Nephron progenitor cell (in vitro differentiated cells): ENCODE measurements at regions not wholly inside any gene's neighbourhood (a gene's known extent, or its start where the extent isn't known, plus 50 kb on each side); places are given as distances from the start of the nearest gene placed in this dataset.
"Not testable (repeated sequence)": the region's sequence is repeated elsewhere in the genome, so short reads cannot be mapped to it uniquely, and the experiment has no call there.

ENCODE experiments used
- DNase-seq: peaks from one replicate; pipeline ENCODE4 v3.0.0; 2021
- H3K27ac Mint-ChIP-seq: 2 replicates; pipeline ENCODE4 v1.8.0; 2021; ENCODE audit warnings: mild to moderate bottlenecking, moderate library complexity, mixed read lengths
- H3K27me3 Mint-ChIP-seq: 2 replicates; pipeline ENCODE4 v1.8.0; 2021; ENCODE audit warnings: mild to moderate bottlenecking, low read depth, mixed read lengths; ENCODE audit not compliant: poor library complexity
- H3K36me3 Mint-ChIP-seq: 2 replicates; pipeline ENCODE4 v1.8.0; 2021; ENCODE audit warnings: low read depth, mixed read lengths
- H3K4me1 Mint-ChIP-seq: 2 replicates; pipeline ENCODE4 v1.8.0; 2021; ENCODE audit warnings: mixed read lengths
- H3K4me3 Mint-ChIP-seq: 2 replicates; pipeline ENCODE4 v1.8.0; 2021; ENCODE audit warnings: mild to moderate bottlenecking, moderate library complexity, mixed read lengths
- H3K9me3 Mint-ChIP-seq: 2 replicates; pipeline ENCODE4 v1.8.0; 2021; ENCODE audit warnings: mild to moderate bottlenecking, moderate library complexity, mixed read lengths
- TF ChIP-seq, protein P1 (sequence below): fragments of 200-600 bp; sonication (generic); IDR thresholded peaks from 2 replicates; pipeline ENCODE4 v1.5.0; 2021; ENCODE audit warnings: antibody characterized with exemption

DNA sequence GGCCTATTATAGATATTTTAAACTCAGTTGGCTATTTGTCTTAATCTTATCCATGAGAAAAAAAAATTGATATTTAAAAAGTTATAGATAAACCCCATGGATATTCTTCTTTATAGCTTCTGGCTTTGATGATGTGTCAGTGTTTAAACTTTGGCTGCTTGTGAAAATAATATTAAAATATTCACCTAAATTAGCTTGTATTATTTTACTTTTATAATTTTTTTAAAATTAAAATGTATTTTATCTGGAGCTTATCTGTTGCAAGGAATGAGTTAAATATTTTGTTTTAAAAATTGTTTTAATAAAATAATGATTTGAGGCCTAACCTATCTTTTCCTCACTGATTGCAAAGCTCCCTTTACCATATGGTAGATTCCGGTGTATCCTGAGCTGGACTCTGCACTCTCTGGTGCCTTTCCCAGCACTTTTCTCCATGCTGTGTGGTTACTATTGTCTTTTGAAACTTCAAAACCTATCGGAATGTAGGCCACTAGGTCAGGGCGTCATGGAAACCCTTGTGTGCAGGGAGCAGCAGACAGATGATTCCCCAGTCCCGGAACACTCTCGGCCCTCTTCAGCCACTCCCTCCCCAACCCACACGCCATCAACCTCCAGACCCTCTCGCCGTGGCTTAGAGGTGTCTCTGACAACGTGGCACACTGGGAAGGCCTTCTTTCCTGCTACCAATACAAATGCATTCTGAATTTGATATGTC, 252.3 kb upstream of the ATP10A start:
- Mint-ChIP-seq H3K27me3 (peaks cover 6% of the 10 kb centered on the region), H3K9me3 (peaks cover 29% of the 10 kb centered on the region), H3K4me3 (peak overlapping the region; percentile 23), H3K4me1 (peaks cover 23% of the 10 kb centered on the region), H3K27ac (peak overlapping the region; percentile 69), H3K36me3 (no peaks in the 10 kb centered on the region)
- peak; percentile 7 for DNase-seq
- TF ChIP-seq, protein P1, sequence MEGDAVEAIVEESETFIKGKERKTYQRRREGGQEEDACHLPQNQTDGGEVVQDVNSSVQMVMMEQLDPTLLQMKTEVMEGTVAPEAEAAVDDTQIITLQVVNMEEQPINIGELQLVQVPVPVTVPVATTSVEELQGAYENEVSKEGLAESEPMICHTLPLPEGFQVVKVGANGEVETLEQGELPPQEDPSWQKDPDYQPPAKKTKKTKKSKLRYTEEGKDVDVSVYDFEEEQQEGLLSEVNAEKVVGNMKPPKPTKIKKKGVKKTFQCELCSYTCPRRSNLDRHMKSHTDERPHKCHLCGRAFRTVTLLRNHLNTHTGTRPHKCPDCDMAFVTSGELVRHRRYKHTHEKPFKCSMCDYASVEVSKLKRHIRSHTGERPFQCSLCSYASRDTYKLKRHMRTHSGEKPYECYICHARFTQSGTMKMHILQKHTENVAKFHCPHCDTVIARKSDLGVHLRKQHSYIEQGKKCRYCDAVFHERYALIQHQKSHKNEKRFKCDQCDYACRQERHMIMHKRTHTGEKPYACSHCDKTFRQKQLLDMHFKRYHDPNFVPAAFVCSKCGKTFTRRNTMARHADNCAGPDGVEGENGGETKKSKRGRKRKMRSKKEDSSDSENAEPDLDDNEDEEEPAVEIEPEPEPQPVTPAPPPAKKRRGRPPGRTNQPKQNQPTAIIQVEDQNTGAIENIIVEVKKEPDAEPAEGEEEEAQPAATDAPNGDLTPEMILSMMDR: no peak

GRCh38 chr15:26114128-26114527, 251.0 kb upstream of the ATP10A start:
- H3K27ac Mint-ChIP-seq, DNase-seq, H3K4me3 Mint-ChIP-seq, H3K36me3 Mint-ChIP-seq, H3K27me3 Mint-ChIP-seq: not testable (repeated sequence)
- Mint-ChIP-seq H3K4me1 (peaks cover 23% of the 10 kb centered on the region), H3K9me3 (peaks cover 22% of the 10 kb centered on the region)

DNA sequence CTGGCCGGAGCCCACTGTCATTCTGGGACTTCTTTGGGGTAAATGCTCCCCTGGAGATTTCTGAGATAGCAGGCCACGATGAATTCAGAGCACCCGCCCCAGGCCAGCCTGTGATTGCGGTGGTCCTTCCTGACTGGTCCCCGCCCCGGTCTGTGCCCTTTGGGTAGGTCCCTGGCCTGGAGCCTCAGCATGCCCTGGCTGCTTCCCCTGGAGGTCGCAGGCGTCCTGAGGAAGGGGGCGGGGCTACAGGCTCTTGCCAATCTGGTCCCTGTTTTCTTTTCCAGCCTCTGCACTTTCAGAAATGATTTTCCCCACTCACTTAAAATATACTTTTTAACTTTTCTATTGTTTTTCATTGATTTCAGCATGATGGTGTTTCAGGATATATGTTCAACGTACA, 250.2 kb upstream of the ATP10A start:
- DNase-seq: no peak
- Mint-ChIP-seq H3K36me3 (no peaks in the 10 kb centered on the region), H3K27me3 (peaks cover 6% of the 10 kb centered on the region), H3K9me3 (peaks cover 16% of the 10 kb centered on the region), H3K27ac (no peak overlapping the region), H3K4me3 (no peak overlapping the region), H3K4me1 (peaks cover 17% of the 10 kb centered on the region)
- TF ChIP-seq, protein P1: no peak

- TF ChIP-seq, protein P1: no peak
- no peaks in the 10 kb centered on the region for H3K36me3 Mint-ChIP-seq
- H3K4me3 Mint-ChIP-seq: no peak overlapping the region
- H3K27ac Mint-ChIP-seq: no peak overlapping the region
- peaks cover 33% of the 10 kb centered on the region for H3K9me3 Mint-ChIP-seq
- peaks cover 4% of the 10 kb centered on the region for H3K4me1 Mint-ChIP-seq
- DNase-seq: no peak
- H3K27me3 Mint-ChIP-seq: peaks cover 4% of the 10 kb centered on the region
These were observed 246.1 kb upstream of the ATP10A start for GRCh38 chr15:26109203-26109602.

DNA sequence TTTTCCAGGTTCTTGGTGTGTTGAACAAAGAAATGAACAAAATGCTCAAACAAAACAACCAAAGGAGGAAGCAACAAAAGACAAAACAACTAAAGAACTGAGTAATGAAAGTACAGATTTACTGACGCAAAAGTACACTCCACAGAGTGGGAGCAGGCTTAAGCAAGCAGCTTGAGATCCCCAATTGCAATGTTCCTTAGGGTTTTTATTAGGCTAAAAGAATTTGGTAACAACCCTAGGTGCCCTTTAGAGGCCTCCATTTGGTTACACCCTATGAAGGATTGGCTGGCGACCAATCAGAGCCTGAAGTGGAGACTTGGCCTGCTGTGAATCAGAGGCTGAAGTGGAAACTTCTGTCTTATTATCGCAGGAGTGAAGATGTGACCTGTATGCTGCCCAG, 243.4 kb upstream of the ATP10A start:
- Mint-ChIP-seq H3K36me3 (no peaks in the 10 kb centered on the region), H3K4me1 (peaks cover 7% of the 10 kb centered on the region), H3K4me3 (no peak overlapping the region), H3K27me3 (peaks cover 9% of the 10 kb centered on the region), H3K9me3 (peaks cover 36% of the 10 kb centered on the region), H3K27ac (no peak overlapping the region)
- TF ChIP-seq, protein P1: no peak
- DNase-seq: no peak

DNA sequence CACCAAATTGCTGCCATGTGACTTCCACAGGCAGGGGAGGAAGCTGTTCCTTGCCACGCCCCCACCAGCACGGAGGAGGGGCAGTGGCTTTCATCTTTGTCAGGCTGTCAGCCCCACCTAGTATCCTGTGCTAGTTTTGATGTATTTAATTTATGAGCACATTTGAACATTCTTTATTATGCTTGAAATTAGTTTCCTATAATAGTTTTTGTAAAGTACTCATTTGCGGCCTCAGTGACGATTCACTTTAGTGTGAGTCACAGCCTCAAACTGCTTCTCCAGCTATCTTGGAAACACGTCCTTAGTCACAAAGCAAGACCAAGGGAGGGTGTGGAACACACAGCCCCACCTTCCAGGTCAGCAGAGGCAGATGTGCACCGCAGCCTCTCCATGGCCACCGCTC, 239.9 kb upstream of the ATP10A start:
- H3K4me1 Mint-ChIP-seq: peaks cover 6% of the 10 kb centered on the region
- H3K36me3 Mint-ChIP-seq: no peaks in the 10 kb centered on the region
- peaks cover 6% of the 10 kb centered on the region for H3K27me3 Mint-ChIP-seq
- no peak overlapping the region for H3K4me3 Mint-ChIP-seq
- DNase-seq: no peak
- H3K27ac Mint-ChIP-seq: no peak overlapping the region
- TF ChIP-seq, protein P1: no peak
- peaks cover 36% of the 10 kb centered on the region for H3K9me3 Mint-ChIP-seq
